Neuronal stem cell (in vitro differentiated cells): ENCODE measurements at regions not wholly inside any gene's neighbourhood (a gene's known extent, or its start where the extent isn't known, plus 50 kb on each side); places are given as distances from the start of the nearest gene placed in this dataset.

Experiments
- DNase-seq: peaks from one replicate; pipeline ENCODE4 v3.0.0-alpha.2; 2013; ENCODE audit warnings: low spot score
- H2AFZ ChIP-seq: one replicate; pipeline ENCODE4 v1.6.1; 2013; ENCODE audit warnings: mild to moderate bottlenecking, low read length, inconsistent platforms
- H2AK5ac ChIP-seq: 2 replicates; pipeline ENCODE4 v1.6.1; 2013; ENCODE audit warnings: low read depth, mild to moderate bottlenecking, inconsistent platforms, low read length, moderate library complexity, mixed read lengths
- H2BK120ac ChIP-seq: 2 replicates; pipeline ENCODE4 v1.6.1; 2013; ENCODE audit warnings: low read depth, mild to moderate bottlenecking, inconsistent platforms, low read length, moderate library complexity, mixed read lengths
- H2BK12ac ChIP-seq: one replicate; pipeline ENCODE4 v1.6.1; 2013; ENCODE audit warnings: low read length, inconsistent platforms
- H2BK15ac ChIP-seq: 2 replicates; pipeline ENCODE4 v1.6.1; 2013; ENCODE audit warnings: mild to moderate bottlenecking, low read length, inconsistent platforms, mixed read lengths
- H2BK5ac ChIP-seq: one replicate; pipeline ENCODE4 v1.6.1; 2013; ENCODE audit warnings: inconsistent platforms, mild to moderate bottlenecking, low read length, moderate library complexity
- H3K14ac ChIP-seq: one replicate; pipeline ENCODE4 v1.6.1; 2013; ENCODE audit warnings: low read length, inconsistent platforms
- H3K18ac ChIP-seq: 2 replicates; pipeline ENCODE4 v1.6.1; 2013; ENCODE audit warnings: low read length, inconsistent platforms
- H3K23ac ChIP-seq: 2 replicates; pipeline ENCODE4 v1.6.1; 2013; ENCODE audit warnings: low read depth, mild to moderate bottlenecking, mixed read lengths, low read length, inconsistent platforms; ENCODE audit not compliant: poor library complexity
- H3K27ac ChIP-seq: replicated peaks from 3 replicates; pipeline ENCODE4 v1.5.1; 2013; ENCODE audit warnings: low read length, inconsistent platforms
- H3K27me3 ChIP-seq, 3 experiments: 2 replicates each; pipeline ENCODE4 v1.6.1; 2013; ENCODE audit warnings: low read length in 3 of 3, mild to moderate bottlenecking in 2 of 3, inconsistent platforms in 1 of 3, low read depth in 1 of 3, mixed read lengths in 1 of 3, moderate library complexity in 1 of 3; ENCODE audit not compliant: control insufficient read depth in 3 of 3, insufficient read depth in 3 of 3
- H3K36me3 ChIP-seq, 2 donors: replicated peaks in 1 of 2; 2 replicates each; pipeline ENCODE4 v1.6.1; 2013; ENCODE audit warnings: low read length in 2 of 2; ENCODE audit not compliant: control insufficient read depth in 2 of 2, insufficient read depth in 2 of 2
- H3K4ac ChIP-seq: 2 replicates; pipeline ENCODE4 v1.6.1; 2013; ENCODE audit warnings: inconsistent platforms, mild to moderate bottlenecking, low read length, moderate library complexity
- H3K4me1 ChIP-seq, 2 donors: 1 replicate in 1 of 2; 2 replicates in 1 of 2; pipeline ENCODE4 v1.6.1; 2013; ENCODE audit warnings: low read length in 2 of 2, low read depth in 1 of 2; ENCODE audit not compliant: control insufficient read depth in 2 of 2, insufficient read depth in 1 of 2
- H3K4me2 ChIP-seq: one replicate; pipeline ENCODE4 v1.6.1; 2013; ENCODE audit warnings: mild to moderate bottlenecking, low read length, inconsistent platforms; ENCODE audit not compliant: insufficient read depth, poor library complexity, severe bottlenecking
- H3K4me3 ChIP-seq, 2 donors: 2 replicates each; pipeline ENCODE4 v1.5.1; 2013; ENCODE audit warnings: low read length in 2 of 2, mild to moderate bottlenecking in 2 of 2, inconsistent platforms in 1 of 2, moderate library complexity in 1 of 2
- H3K79me1 ChIP-seq: one replicate; pipeline ENCODE4 v1.6.1; 2013; ENCODE audit warnings: low read depth, mild to moderate bottlenecking, inconsistent platforms, low read length, moderate library complexity
- H3K9ac ChIP-seq: one replicate; pipeline ENCODE4 v1.6.1; 2013; ENCODE audit warnings: mild to moderate bottlenecking, low read depth, low read length, inconsistent platforms; ENCODE audit not compliant: poor library complexity
- H3K9me3 ChIP-seq, 2 donors: replicated peaks in 1 of 2; 2 replicates each; pipeline versions ENCODE3 to v1.6.1; 2013; ENCODE audit warnings: low read length in 2 of 2, mild to moderate bottlenecking in 2 of 2, inconsistent platforms in 1 of 2, low read depth in 1 of 2, mixed read lengths in 1 of 2, moderate library complexity in 1 of 2; ENCODE audit not compliant: control insufficient read depth in 2 of 2, insufficient read depth in 1 of 2
- H4K8ac ChIP-seq: one replicate; pipeline ENCODE4 v1.6.1; 2013; ENCODE audit warnings: low read depth, mild to moderate bottlenecking, inconsistent platforms, low read length, moderate library complexity
- H4K91ac ChIP-seq: one replicate; pipeline ENCODE4 v1.6.1; 2013; ENCODE audit warnings: low read length, low read depth, mild to moderate bottlenecking, inconsistent platforms; ENCODE audit not compliant: poor library complexity
- WGBS, 2 donors: extraction: QIAGEN DNeasy Blood & Tissue Kit; methylation state at CpG; one replicate each; pipeline ENCODE4 v1.1.7; 2013; ENCODE audit warnings: missing lambda C conversion rate in 2 of 2, mixed read lengths in 1 of 2; ENCODE audit not compliant: insufficient read length in 2 of 2, insufficient replicate concordance in 1 of 2; ENCODE audit errors: extremely low coverage in 2 of 2; 5-methylcytosine and 5-hydroxymethylcytosine counted together

GRCh38 chr2:19454125-19454524 lies 95.7 kb upstream of the OSR1 start:
- H3K18ac ChIP-seq: no peak overlapping the region
- WGBS, 2 donors: no CpG with 5 or more reads among the region's 2 CpGs

GRCh38 chr2:19442731-19443130 lies 84.3 kb upstream of the OSR1 start:
- no peak overlapping the region for H2AK5ac ChIP-seq
- H3K14ac ChIP-seq: no peak overlapping the region
- no peak for DNase-seq
- no peak overlapping the region for H4K91ac ChIP-seq
- H3K23ac ChIP-seq: no peak overlapping the region
- H3K4me1 ChIP-seq: no peaks in the 10 kb centered on the region
- no CpG with 5 or more reads among the region's 3 CpGs for WGBS, 2 donors
- H2BK5ac ChIP-seq: no peak overlapping the region
- H2AFZ ChIP-seq: no peak overlapping the region
- H3K4ac ChIP-seq: no peak overlapping the region
- H3K9me3 ChIP-seq: no peaks in the 10 kb centered on the region
- H3K4me2 ChIP-seq: no peak overlapping the region
- no peak overlapping the region for H2BK12ac ChIP-seq
- no peaks in the 10 kb centered on the region for H3K79me1 ChIP-seq
- H2BK120ac ChIP-seq: no peak overlapping the region
- no peak overlapping the region for H3K4me3 ChIP-seq
- no peak overlapping the region for H4K8ac ChIP-seq
- no peaks in the 10 kb centered on the region for H3K27me3 ChIP-seq
- no peaks in the 10 kb centered on the region for H3K36me3 ChIP-seq
- no peak overlapping the region for H3K9ac ChIP-seq
- H3K27ac ChIP-seq: no peak overlapping the region
- H2BK15ac ChIP-seq: no peak overlapping the region
- H3K18ac ChIP-seq: no peak overlapping the region

More at GRCh38 chr2:19454125-19454524, 95.7 kb upstream of the OSR1 start:
- no peak for DNase-seq
- H4K91ac ChIP-seq: no peak overlapping the region
- H3K4ac ChIP-seq: no peak overlapping the region
- no peaks in the 10 kb centered on the region for H3K36me3 ChIP-seq
- no peak overlapping the region for H3K27ac ChIP-seq
- H3K4me1 ChIP-seq: peaks cover 0 to 7% of the 10 kb centered on the region in 2 donors
- no peak overlapping the region for H2BK12ac ChIP-seq
- no peak overlapping the region for H4K8ac ChIP-seq
- H3K79me1 ChIP-seq: no peaks in the 10 kb centered on the region
- no peak overlapping the region for H2AK5ac ChIP-seq
- H3K4me3 ChIP-seq: no peak overlapping the region
- H3K23ac ChIP-seq: no peak overlapping the region
- no peak overlapping the region for H3K4me2 ChIP-seq
- H3K14ac ChIP-seq: no peak overlapping the region
- H2BK120ac ChIP-seq: no peak overlapping the region
- no peak overlapping the region for H2BK5ac ChIP-seq
- no peak overlapping the region for H3K9ac ChIP-seq
- H2AFZ ChIP-seq: no peak overlapping the region
- no peaks in the 10 kb centered on the region for H3K27me3 ChIP-seq
- H2BK15ac ChIP-seq: no peak overlapping the region
- no peaks in the 10 kb centered on the region for H3K9me3 ChIP-seq

- no peak overlapping the region for H3K4ac ChIP-seq
- H2BK5ac ChIP-seq: no peak overlapping the region
- H4K91ac ChIP-seq: no peak overlapping the region
- no peaks in the 10 kb centered on the region for H3K36me3 ChIP-seq
- no peak for DNase-seq
- H3K27me3 ChIP-seq: no peaks in the 10 kb centered on the region
- H3K27ac ChIP-seq: no peak overlapping the region
- no peak overlapping the region for H3K14ac ChIP-seq
- no peaks in the 10 kb centered on the region for H3K9me3 ChIP-seq
- WGBS, 2 donors: no CpG with 5 or more reads among the region's 2 CpGs
- H3K18ac ChIP-seq: no peak overlapping the region
- H2BK15ac ChIP-seq: no peak overlapping the region
- no peak overlapping the region for H2BK120ac ChIP-seq
- H2BK12ac ChIP-seq: no peak overlapping the region
- H3K23ac ChIP-seq: no peak overlapping the region
- H4K8ac ChIP-seq: no peak overlapping the region
- H3K4me1 ChIP-seq: no peaks in the 10 kb centered on the region
- H2AK5ac ChIP-seq: no peak overlapping the region
- H3K79me1 ChIP-seq: no peaks in the 10 kb centered on the region
- no peak overlapping the region for H3K4me2 ChIP-seq
- no peak overlapping the region for H3K9ac ChIP-seq
- no peak overlapping the region for H3K4me3 ChIP-seq
- H2AFZ ChIP-seq: no peak overlapping the region
These were observed 80.7 kb upstream of the OSR1 start for GRCh38 chr2:19439081-19439480.

GRCh38 chr2:19435815-19436214 lies 77.4 kb upstream of the OSR1 start:
- no peak overlapping the region for H2AK5ac ChIP-seq
- H4K8ac ChIP-seq: no peak overlapping the region
- H3K36me3 ChIP-seq: no peaks in the 10 kb centered on the region
- H3K4me1 ChIP-seq: no peaks in the 10 kb centered on the region
- no CpG with 5 or more reads among the region's 1 CpG for WGBS, 2 donors
- no peak overlapping the region for H3K27ac ChIP-seq
- H2BK5ac ChIP-seq: no peak overlapping the region
- H2BK15ac ChIP-seq: no peak overlapping the region
- no peaks in the 10 kb centered on the region for H3K9me3 ChIP-seq
- H4K91ac ChIP-seq: no peak overlapping the region
- DNase-seq: no peak
- H3K27me3 ChIP-seq: no peaks in the 10 kb centered on the region
- H3K79me1 ChIP-seq: no peaks in the 10 kb centered on the region
- no peak overlapping the region for H3K23ac ChIP-seq
- H2BK120ac ChIP-seq: no peak overlapping the region
- H2BK12ac ChIP-seq: no peak overlapping the region
- no peak overlapping the region for H3K18ac ChIP-seq
- no peak overlapping the region for H3K4ac ChIP-seq
- no peak overlapping the region for H3K4me2 ChIP-seq
- H3K9ac ChIP-seq: no peak overlapping the region
- H3K14ac ChIP-seq: no peak overlapping the region
- no peak overlapping the region for H3K4me3 ChIP-seq
- no peak overlapping the region for H2AFZ ChIP-seq
